ENCODE measurements at regions not wholly inside any gene's neighbourhood (a gene's known extent, or its start where the extent isn't known, plus 50 kb on each side); places are given as distances from the start of the nearest gene placed in this dataset.
A peak's percentile ranks its signal among the peaks of the same experiment; 100 is the strongest.

- H3K9me3 Mint-ChIP-seq, result no peaks in the 10 kb centered on the region
- peak overlapping the region in 2 of 8 donors; percentile 10 to 17 for H3K4me3 Mint-ChIP-seq
- H3K27me3 Mint-ChIP-seq, result peaks cover 78 to 88% of the 10 kb centered on the region in 2 donors
- no peak for DNase-seq
- no peak overlapping the region for H3K27ac Mint-ChIP-seq
- Histone ChIP-seq H3K9me3 (ENCODE audit: control insufficient read depth in 1 of 2, low read length in 2 of 2) (no peaks in the 10 kb centered on the region), H3K4me1 (ENCODE audit: insufficient read depth, low read length) (peaks cover 40% of the 10 kb centered on the region), H3K4me3 (ENCODE audit: low read length in 2 of 2) (no peak overlapping the region), H3K36me3 (ENCODE audit: insufficient read depth, low read length) (no peaks in the 10 kb centered on the region), H3K27ac (ENCODE audit: low read depth, low read length) (no peak overlapping the region), H3K27me3 (ENCODE audit: insufficient read depth, low read length) (peaks cover 80% of the 10 kb centered on the region)
- POLR2A ChIA-PET (ENCODE audit: partially characterized antibody), result no interaction called here
- CTCF ChIA-PET (ENCODE audit: partially characterized antibody), result no interaction called here
- intact Hi-C loops (cut with micrococcal nuclease), result no loop called here
- no peaks in the 10 kb centered on the region for H3K36me3 Mint-ChIP-seq
- H3K4me1 Mint-ChIP-seq, result peaks cover 18 to 67% (median 36%) of the 10 kb centered on the region in 4 donors
Observed at GRCh38 chr15:89405494-89405893, 70.9 kb upstream of the POLG start.

DNA sequence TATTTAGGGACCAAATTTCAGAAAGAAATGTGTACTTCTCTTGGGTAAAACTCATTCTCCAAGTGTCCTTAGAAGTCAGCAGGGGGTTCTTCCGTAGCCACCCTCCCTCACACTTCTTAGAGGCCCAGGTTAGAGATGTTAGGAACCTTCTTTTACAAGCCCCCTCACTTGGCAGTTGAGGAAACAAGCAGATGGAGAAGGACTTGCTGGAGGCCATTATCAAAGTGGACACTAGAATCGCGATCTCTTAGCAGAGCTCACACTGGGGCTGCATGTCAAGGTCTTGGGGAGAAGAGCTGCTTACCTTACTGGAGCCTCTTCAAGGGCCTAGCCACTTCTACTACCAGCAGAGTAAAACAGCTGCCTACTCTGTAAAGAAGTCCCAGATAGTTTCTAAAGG is 69.4 kb upstream of the POLG start:
- no peak overlapping the region for H3K4me3 Mint-ChIP-seq
- Histone ChIP-seq H3K36me3 (ENCODE audit: insufficient read depth, low read length) (no peaks in the 10 kb centered on the region), H3K27me3 (ENCODE audit: insufficient read depth, low read length) (peaks cover 71% of the 10 kb centered on the region), H3K9me3 (ENCODE audit: control insufficient read depth in 1 of 2, low read length in 2 of 2) (no peaks in the 10 kb centered on the region), H3K27ac (ENCODE audit: low read depth, low read length) (no peak overlapping the region), H3K4me1 (ENCODE audit: insufficient read depth, low read length) (peaks cover 39% of the 10 kb centered on the region), H3K4me3 (ENCODE audit: low read length in 2 of 2) (no peak overlapping the region)
- no peaks in the 10 kb centered on the region for H3K36me3 Mint-ChIP-seq
- H3K9me3 Mint-ChIP-seq, result no peaks in the 10 kb centered on the region
- peaks cover 67 to 79% of the 10 kb centered on the region in 2 donors for H3K27me3 Mint-ChIP-seq
- peaks cover 16 to 53% (median 27%) of the 10 kb centered on the region in 4 donors for H3K4me1 Mint-ChIP-seq
- no peak for DNase-seq
- ChIA-PET POLR2A (ENCODE audit: partially characterized antibody) (no interaction called here), CTCF (ENCODE audit: partially characterized antibody) (interaction anchor here (1.2 kb wide), 1 partner anchor 45 kb away, joined by 4 read pairs; no protein-coding TSS in a partner anchor)
- H3K27ac Mint-ChIP-seq, result no peak overlapping the region
- intact Hi-C loops (cut with micrococcal nuclease), result no loop called here

DNA sequence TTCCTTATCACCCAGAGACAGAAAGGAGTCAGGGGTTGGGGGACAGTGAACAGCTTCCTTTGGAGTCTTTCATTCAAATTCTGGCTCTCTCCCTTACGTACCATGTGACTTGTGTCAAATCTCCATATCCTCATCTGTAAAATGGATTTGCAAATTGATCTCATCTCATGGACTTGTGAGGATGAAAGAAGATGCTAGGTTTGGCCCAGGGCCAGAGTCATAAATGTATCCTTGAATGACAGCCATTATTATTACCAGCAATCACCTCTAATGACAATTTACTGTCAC is 67.8 kb upstream of the POLG start:
- ChIA-PET POLR2A (ENCODE audit: partially characterized antibody) (no interaction called here), CTCF (ENCODE audit: partially characterized antibody) (interaction anchor here (0.9 to 2.3 kb wide), 2 partner anchors 28 to 44 kb away, joined by 4 to 7 read pairs; no protein-coding TSS in a partner anchor)
- Mint-ChIP-seq H3K36me3 (no peaks in the 10 kb centered on the region), H3K4me1 (peaks cover 10 to 37% (median 17%) of the 10 kb centered on the region in 4 donors), H3K9me3 (no peaks in the 10 kb centered on the region), H3K27ac (no peak overlapping the region), H3K4me3 (peak overlapping the region in 1 of 8 donors; percentile 35), H3K27me3 (peaks cover 63 to 78% of the 10 kb centered on the region in 2 donors)
- intact Hi-C loops (cut with micrococcal nuclease), result no loop called here
- no peak for DNase-seq
- Histone ChIP-seq H3K4me3 (ENCODE audit: low read length in 2 of 2) (no peak overlapping the region), H3K27me3 (ENCODE audit: insufficient read depth, low read length) (peaks cover 62% of the 10 kb centered on the region), H3K4me1 (ENCODE audit: insufficient read depth, low read length) (peaks cover 25% of the 10 kb centered on the region), H3K9me3 (ENCODE audit: control insufficient read depth in 1 of 2, low read length in 2 of 2) (no peaks in the 10 kb centered on the region), H3K27ac (ENCODE audit: low read depth, low read length) (no peak overlapping the region), H3K36me3 (ENCODE audit: insufficient read depth, low read length) (no peaks in the 10 kb centered on the region)

DNA sequence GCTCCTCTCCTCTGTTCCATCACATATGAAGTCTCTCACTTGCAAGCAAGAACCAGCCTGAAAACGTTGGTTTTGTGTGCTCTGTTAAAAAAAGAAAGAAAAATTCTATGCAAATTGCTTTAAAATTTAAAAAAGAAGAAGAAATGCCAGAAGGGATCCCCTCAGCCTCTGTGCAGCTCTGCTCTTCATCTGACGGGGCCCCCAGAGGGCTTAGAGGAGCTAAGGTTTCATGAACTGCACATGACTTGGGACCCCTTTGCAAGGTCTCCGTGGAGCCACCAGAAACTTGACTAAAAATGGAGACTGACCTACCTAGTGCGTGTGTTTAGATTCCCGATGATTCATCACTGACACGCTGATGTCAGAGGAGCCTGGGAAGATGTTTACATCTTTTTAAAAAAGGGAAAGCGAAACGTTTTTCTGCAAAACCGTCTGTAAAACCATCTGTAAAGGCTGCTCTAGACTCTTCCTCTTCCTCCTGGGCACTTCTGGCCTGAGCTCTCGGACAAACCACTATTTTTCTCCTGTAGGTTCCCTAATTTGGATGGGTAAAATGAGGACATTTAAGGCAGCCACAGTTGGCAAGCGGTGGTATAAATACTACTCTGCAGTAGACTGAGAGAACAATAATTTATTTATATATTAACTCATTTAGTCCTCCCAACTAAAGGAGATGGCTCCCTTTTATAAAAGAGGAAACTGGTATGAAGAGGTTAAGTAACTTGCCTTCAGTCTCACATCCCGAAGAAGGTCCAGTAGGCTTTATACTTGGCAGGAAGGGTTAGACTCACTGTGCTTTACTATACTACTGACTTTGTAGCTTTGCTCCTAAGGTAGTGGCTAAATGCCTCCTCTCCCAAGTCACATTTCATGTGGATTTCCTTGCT is 67.2 kb upstream of the POLG start:
- Mint-ChIP-seq H3K27ac (no peak overlapping the region), H3K36me3 (no peaks in the 10 kb centered on the region), H3K27me3 (peaks cover 62 to 79% of the 10 kb centered on the region in 2 donors), H3K9me3 (no peaks in the 10 kb centered on the region), H3K4me1 (peaks cover 8 to 31% (median 14%) of the 10 kb centered on the region in 4 donors), H3K4me3 (peak overlapping the region in 2 of 8 donors; percentile 43 to 52)
- H3K4me3 ChIP-seq (ENCODE audit: low read length in 2 of 2), result no peak overlapping the region
- no peaks in the 10 kb centered on the region for H3K36me3 ChIP-seq (ENCODE audit: insufficient read depth, low read length)
- H3K27ac ChIP-seq (ENCODE audit: low read depth, low read length), result no peak overlapping the region
- H3K27me3 ChIP-seq (ENCODE audit: insufficient read depth, low read length), result peaks cover 56% of the 10 kb centered on the region
- ChIA-PET CTCF (ENCODE audit: partially characterized antibody) (interaction anchor here (0.9 to 2.3 kb wide), 3 partner anchors 11 to 43 kb away, joined by 3 to 7 read pairs (median 4); no protein-coding TSS in a partner anchor), POLR2A (ENCODE audit: partially characterized antibody) (no interaction called here)
- peaks cover 19% of the 10 kb centered on the region for H3K4me1 ChIP-seq (ENCODE audit: insufficient read depth, low read length)
- intact Hi-C loops (cut with micrococcal nuclease), result loop anchor here (2.0 kb wide), 1 partner anchor 43 kb away; no protein-coding TSS in a partner anchor
- no peaks in the 10 kb centered on the region for H3K9me3 ChIP-seq (ENCODE audit: control insufficient read depth in 1 of 2, low read length in 2 of 2)
- no peak for DNase-seq

DNA sequence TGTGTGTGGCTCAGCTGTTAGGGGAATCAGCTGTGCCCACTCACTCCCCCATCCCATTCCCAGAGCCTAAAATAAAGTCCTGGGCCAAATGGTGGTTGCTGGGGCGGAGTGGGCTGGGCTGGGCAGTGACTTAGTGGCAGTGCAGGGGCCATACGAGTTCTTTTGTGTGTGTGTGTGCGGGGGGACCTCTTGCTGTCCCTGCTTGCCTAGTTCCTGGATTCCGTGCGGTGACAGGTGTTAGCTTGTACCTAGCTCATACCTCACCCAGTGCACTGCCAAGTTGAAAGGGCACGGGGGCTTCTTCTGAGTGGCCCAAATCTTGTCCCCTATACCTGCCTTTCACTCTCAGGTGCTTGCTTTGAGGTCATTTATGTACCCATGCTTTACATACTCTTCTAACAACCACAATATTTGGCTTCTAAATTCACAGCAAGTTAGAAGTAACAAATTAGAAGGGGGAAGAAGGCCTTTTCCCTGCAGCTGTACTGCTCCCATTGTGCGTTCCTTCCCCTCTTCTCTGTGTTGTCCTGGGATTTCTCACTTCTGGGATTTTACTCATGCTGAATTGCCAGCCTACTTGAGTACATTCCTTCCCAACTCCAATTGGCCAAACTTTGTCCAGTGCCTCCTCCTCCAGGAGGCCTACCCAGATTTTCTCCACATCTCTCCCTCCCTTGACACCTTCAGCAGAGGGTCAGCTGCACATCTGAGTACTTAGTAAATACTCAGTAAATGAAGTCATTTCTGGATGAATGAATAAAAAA is 66.3 kb upstream of the POLG start:
- CTCF ChIA-PET (ENCODE audit: partially characterized antibody), result interaction anchor here (1.3 to 2.3 kb wide), 2 partner anchors 10 to 42 kb away, joined by 3 to 7 read pairs; no protein-coding TSS in a partner anchor
- Histone ChIP-seq H3K4me3 (ENCODE audit: low read length in 2 of 2) (no peak overlapping the region), H3K36me3 (ENCODE audit: insufficient read depth, low read length) (no peaks in the 10 kb centered on the region), H3K27ac (ENCODE audit: low read depth, low read length) (no peak overlapping the region), H3K4me1 (ENCODE audit: insufficient read depth, low read length) (peaks cover 10% of the 10 kb centered on the region), H3K9me3 (ENCODE audit: control insufficient read depth in 1 of 2, low read length in 2 of 2) (no peaks in the 10 kb centered on the region), H3K27me3 (ENCODE audit: insufficient read depth, low read length) (peaks cover 48% of the 10 kb centered on the region)
- Mint-ChIP-seq H3K27me3 (peaks cover 55 to 76% of the 10 kb centered on the region in 2 donors), H3K9me3 (no peaks in the 10 kb centered on the region), H3K36me3 (no peaks in the 10 kb centered on the region), H3K4me3 (peak overlapping the region in 7 of 8 donors; percentile 35 to 76 (median 64)), H3K4me1 (peaks cover 2 to 22% (median 7%) of the 10 kb centered on the region in 4 donors), H3K27ac (no peak overlapping the region)
- intact Hi-C loops (cut with micrococcal nuclease), result loop anchor here (2.0 kb wide), 1 partner anchor 42 kb away; no protein-coding TSS in a partner anchor
- no peak for DNase-seq
- POLR2A ChIA-PET (ENCODE audit: partially characterized antibody), result no interaction called here

DNA sequence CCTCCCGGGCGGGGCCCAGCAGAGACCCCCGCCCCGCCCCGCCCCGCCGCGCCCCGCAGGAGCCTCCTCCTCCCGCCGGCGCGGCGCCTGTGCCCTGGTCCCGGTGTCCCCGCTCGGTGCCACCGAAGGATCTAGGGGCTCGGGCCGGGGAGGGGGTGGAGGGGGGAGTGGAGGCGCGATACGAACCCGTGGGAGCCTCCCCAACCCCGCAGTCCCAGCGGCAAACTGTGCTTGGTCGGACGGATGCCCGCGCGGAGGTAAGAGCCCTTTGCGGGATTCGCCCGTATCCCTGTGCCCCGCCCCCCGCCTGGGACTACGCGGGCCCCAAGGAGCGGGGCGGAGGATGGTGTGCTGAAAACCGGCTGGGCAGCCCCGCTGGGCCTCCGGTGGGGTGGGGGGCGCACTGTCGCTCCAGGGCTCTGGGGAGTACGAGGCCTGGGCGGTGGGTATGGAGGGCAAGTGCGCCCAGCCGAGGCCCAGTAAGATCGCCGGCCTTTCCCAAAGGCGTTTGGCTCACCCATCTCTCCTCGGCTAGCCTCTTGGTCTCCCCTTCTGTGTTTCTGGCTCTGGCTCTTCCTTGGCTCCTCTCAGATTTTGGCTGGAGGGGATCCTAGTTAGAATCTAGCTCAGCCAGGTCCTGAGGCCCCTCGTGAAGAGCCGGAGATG is 65.6 kb upstream of the POLG start:
- H3K36me3 Mint-ChIP-seq, result no peaks in the 10 kb centered on the region
- peaks cover 49 to 70% of the 10 kb centered on the region in 2 donors for H3K27me3 Mint-ChIP-seq
- CTCF ChIA-PET (ENCODE audit: partially characterized antibody), result interaction anchor here (1.0 to 3.0 kb wide), 4 partner anchors 9 to 42 kb away, joined by 3 to 18 read pairs (median 5); no protein-coding TSS in a partner anchor
- DNase-seq, result no peak
- H3K4me1 Mint-ChIP-seq, result peaks cover 2 to 16% (median 6%) of the 10 kb centered on the region in 4 donors
- Histone ChIP-seq H3K9me3 (ENCODE audit: control insufficient read depth in 1 of 2, low read length in 2 of 2) (no peaks in the 10 kb centered on the region), H3K4me1 (ENCODE audit: insufficient read depth, low read length) (peaks cover 9% of the 10 kb centered on the region), H3K4me3 (ENCODE audit: low read length in 2 of 2) (peak overlapping the region in 1 of 2 donors; percentile 38), H3K27me3 (ENCODE audit: insufficient read depth, low read length) (peaks cover 48% of the 10 kb centered on the region), H3K36me3 (ENCODE audit: insufficient read depth, low read length) (no peaks in the 10 kb centered on the region), H3K27ac (ENCODE audit: low read depth, low read length) (no peak overlapping the region)
- no peak overlapping the region for H3K27ac Mint-ChIP-seq
- intact Hi-C loops (cut with micrococcal nuclease), result loop anchor here (2.0 kb wide), 1 partner anchor 41 kb away; no protein-coding TSS in a partner anchor
- no peaks in the 10 kb centered on the region for H3K9me3 Mint-ChIP-seq
- POLR2A ChIA-PET (ENCODE audit: partially characterized antibody), result no interaction called here
- peak overlapping the region in 7 of 8 donors; percentile 50 to 84 (median 74) for H3K4me3 Mint-ChIP-seq

Measured in CD4-positive, alpha-beta memory T cell (primary cell).